GM18511 (cell line): ENCODE measurements at regions not wholly inside any gene's neighbourhood (a gene's known extent, or its start where the extent isn't known, plus 50 kb on each side); places are given as distances from the start of the nearest gene placed in this dataset.
"Not testable (repeated sequence)": the region's sequence is repeated elsewhere in the genome, so short reads cannot be mapped to it uniquely, and the experiment has no call there.

Source experiments
- ATAC-seq: cut with Tn5 transposase; IDR thresholded peaks from one replicate; pipeline ENCODE4 v1.9.1; 2021; ENCODE audit warnings: mild to moderate bottlenecking, moderate library complexity; ENCODE audit not compliant: unreplicated experiment

GRCh38 chr9:39663020-39663419 lies 307.6 kb downstream of the SPATA31A1 start:
- ATAC-seq, result not testable (repeated sequence)

GRCh38 chr9:39663713-39664112 lies 308.2 kb downstream of the SPATA31A1 start:
- peak; percentile 86 for ATAC-seq

GRCh38 chr9:39665020-39665419 lies 309.6 kb downstream of the SPATA31A1 start:
- ATAC-seq, result not testable (repeated sequence)

- ATAC-seq, result not testable (repeated sequence)
These were observed 319.2 kb downstream of the SPATA31A1 start for GRCh38 chr9:39674437-39675210.

GRCh38 chr9:39675211-39675553 lies 319.7 kb downstream of the SPATA31A1 start:
- not testable (repeated sequence) for ATAC-seq

GRCh38 chr9:39678534-39679263 lies 323.2 kb downstream of the SPATA31A1 start:
- not testable (repeated sequence) for ATAC-seq

- ATAC-seq, result not testable (repeated sequence)
These were observed 325.4 kb downstream of the SPATA31A1 start for GRCh38 chr9:39680694-39681401.

GRCh38 chr9:39728862-39729261 lies 373.4 kb downstream of the SPATA31A1 start:
- not testable (repeated sequence) for ATAC-seq

GRCh38 chr9:39744898-39745297 lies 389.4 kb downstream of the SPATA31A1 start:
- not testable (repeated sequence) for ATAC-seq

- not testable (repeated sequence) for ATAC-seq
These were observed 420.1 kb downstream of the SPATA31A1 start for GRCh38 chr9:39775570-39775969.

- ATAC-seq, result peak; percentile 99
These were observed 435.9 kb downstream of the SPATA31A1 start for GRCh38 chr9:39791356-39791755.

GRCh38 chr9:39797935-39798334 lies 442.5 kb downstream of the SPATA31A1 start:
- ATAC-seq, result not testable (repeated sequence)

- ATAC-seq, result not testable (repeated sequence)
These were observed 443.8 kb downstream of the SPATA31A1 start for GRCh38 chr9:39799252-39799651.

GRCh38 chr9:39802561-39802960 lies 447.1 kb downstream of the SPATA31A1 start:
- not testable (repeated sequence) for ATAC-seq

- not testable (repeated sequence) for ATAC-seq
These were observed 454.1 kb downstream of the SPATA31A1 start for GRCh38 chr9:39809401-39810226.

- ATAC-seq, result not testable (repeated sequence)
These were observed 454.9 kb downstream of the SPATA31A1 start for GRCh38 chr9:39810401-39810800.

GRCh38 chr9:39811615-39812014 lies 456.1 kb downstream of the SPATA31A1 start:
- not testable (repeated sequence) for ATAC-seq

- ATAC-seq, result not testable (repeated sequence)
These were observed 473.0 kb downstream of the SPATA31A1 start for GRCh38 chr9:39828457-39828856.
